ENCODE measurements at regions not wholly inside any gene's neighbourhood (a gene's known extent, or its start where the extent isn't known, plus 50 kb on each side); places are given as distances from the start of the nearest gene placed in this dataset.

GRCh38 chrY:19140285-19140920 lies 366.9 kb upstream of the HSFY2 start:
- no peak for DNase-seq (ENCODE audit: low read depth)

- DNase-seq (ENCODE audit: low read depth): no peak
Measured at GRCh38 chrY:19134426-19134825, 360.9 kb upstream of the HSFY2 start.

GRCh38 chrY:19130569-19131358 lies 357.2 kb upstream of the HSFY2 start:
- DNase-seq (ENCODE audit: low read depth): no peak

- no peak for DNase-seq (ENCODE audit: low read depth)
Measured at GRCh38 chrY:19126889-19127288, 353.4 kb upstream of the HSFY2 start.

- DNase-seq (ENCODE audit: low read depth): no peak
Measured at GRCh38 chrY:19124609-19125008, 351.1 kb upstream of the HSFY2 start.

GRCh38 chrY:19122450-19122849 lies 348.9 kb upstream of the HSFY2 start:
- DNase-seq (ENCODE audit: low read depth): no peak

GRCh38 chrY:19098349-19098748 lies 324.8 kb upstream of the HSFY2 start:
- no peak for DNase-seq (ENCODE audit: low read depth)

- DNase-seq (ENCODE audit: low read depth): no peak
Measured at GRCh38 chrY:19095460-19095859, 321.9 kb upstream of the HSFY2 start.

- no peak for DNase-seq (ENCODE audit: low read depth)
Measured at GRCh38 chrY:19083006-19083405, 309.5 kb upstream of the HSFY2 start.

- DNase-seq (ENCODE audit: low read depth): no peak
Measured at GRCh38 chrY:19077698-19078113, 304.2 kb upstream of the HSFY2 start.

- no peak for DNase-seq (ENCODE audit: low read depth)
Measured at GRCh38 chrY:19076846-19077697, 303.5 kb upstream of the HSFY2 start.

GRCh38 chrY:19075471-19076253 lies 302.1 kb upstream of the HSFY2 start:
- no peak for DNase-seq (ENCODE audit: low read depth)

GRCh38 chrY:19067435-19067834 lies 293.9 kb upstream of the HSFY2 start:
- no peak for DNase-seq (ENCODE audit: low read depth)

- DNase-seq (ENCODE audit: low read depth): no peak
Measured at GRCh38 chrY:19066447-19067190, 293.1 kb upstream of the HSFY2 start.

- no peak for DNase-seq (ENCODE audit: low read depth)
Measured at GRCh38 chrY:19065119-19065518, 291.6 kb upstream of the HSFY2 start.

GRCh38 chrY:19059733-19060132 lies 286.2 kb upstream of the HSFY2 start:
- no peak for DNase-seq (ENCODE audit: low read depth)

GRCh38 chrY:19058831-19059370 lies 285.4 kb upstream of the HSFY2 start:
- no peak for DNase-seq (ENCODE audit: low read depth)

- DNase-seq (ENCODE audit: low read depth): no peak
Measured at GRCh38 chrY:19056138-19056469, 282.6 kb upstream of the HSFY2 start.

GRCh38 chrY:19055232-19056137 lies 281.9 kb upstream of the HSFY2 start:
- no peak for DNase-seq (ENCODE audit: low read depth)

GRCh38 chrY:19053806-19054205 lies 280.3 kb upstream of the HSFY2 start:
- DNase-seq (ENCODE audit: low read depth): no peak
